Cerebellar cortex (tissue), 1 donor: ENCODE measurements at regions not wholly inside any gene's neighbourhood (a gene's known extent, or its start where the extent isn't known, plus 50 kb on each side); places are given as distances from the start of the nearest gene placed in this dataset.
"Not testable (repeated sequence)": the region's sequence is repeated elsewhere in the genome, so short reads cannot be mapped to it uniquely, and the experiment has no call there.

Experiments
- DNase-seq: peaks from one replicate; pipeline ENCODE4 v3.0.0-alpha.2; 2015; ENCODE audit warnings: low spot score

- peak; percentile 42 for DNase-seq
Measured at GRCh38 chr4:147160908-147161513, 215.3 kb upstream of the TTC29 start.

GRCh38 chr4:147163311-147163710 lies 217.6 kb upstream of the TTC29 start:
- DNase-seq: no peak

- not testable (repeated sequence) for DNase-seq
Measured at GRCh38 chr4:147168200-147168599, 222.5 kb upstream of the TTC29 start.

GRCh38 chr4:147173322-147173721 lies 227.7 kb upstream of the TTC29 start:
- DNase-seq: no peak

GRCh38 chr4:147173797-147174432 lies 228.3 kb upstream of the TTC29 start:
- no peak for DNase-seq

DNA sequence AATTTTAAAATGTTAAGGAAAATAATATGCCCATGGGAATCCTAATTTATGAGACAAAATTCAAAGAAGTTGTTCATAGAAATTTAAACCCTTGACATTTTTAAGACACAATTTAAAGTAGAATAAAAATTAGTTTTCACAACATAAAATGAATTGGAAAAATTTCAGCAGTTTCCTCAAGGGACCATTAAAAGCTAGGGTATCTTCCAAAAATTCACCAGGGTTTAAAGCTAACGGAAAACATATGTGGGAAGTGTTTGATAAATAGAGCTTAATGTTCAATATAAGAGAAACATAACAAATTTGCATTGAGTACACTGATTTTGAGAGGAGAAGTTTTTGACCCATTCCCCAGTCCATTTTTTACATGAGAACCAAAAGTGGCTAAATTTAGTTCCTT lies 228.9 kb upstream of the TTC29 start:
- no peak for DNase-seq

DNA sequence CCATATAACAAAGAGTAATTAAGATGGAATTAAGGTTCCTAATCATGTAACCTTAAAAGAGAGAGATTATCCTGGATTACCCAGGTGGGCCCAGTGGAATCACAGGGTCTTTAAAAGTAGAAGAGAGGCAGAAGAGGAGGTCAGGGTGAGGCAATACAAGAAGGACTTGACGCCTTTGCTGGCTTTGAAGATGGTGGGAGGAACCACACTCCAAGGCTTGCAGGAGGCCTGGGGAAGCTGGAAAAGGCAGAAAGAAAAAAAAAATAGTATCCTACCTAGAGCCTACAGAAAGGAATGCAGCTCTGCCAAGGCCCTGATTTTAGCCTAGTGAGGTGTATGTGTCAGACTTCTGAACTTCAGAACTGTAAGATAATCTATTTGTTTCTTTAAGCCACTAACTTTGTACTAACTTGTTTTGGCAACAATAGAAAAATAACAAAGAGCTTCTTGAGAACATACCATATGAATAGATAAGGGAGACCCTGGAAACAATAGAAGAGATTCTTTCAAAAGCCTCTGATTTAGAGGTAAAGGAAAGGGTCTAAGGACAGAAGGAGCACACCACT lies 229.9 kb upstream of the TTC29 start:
- no peak for DNase-seq

DNA sequence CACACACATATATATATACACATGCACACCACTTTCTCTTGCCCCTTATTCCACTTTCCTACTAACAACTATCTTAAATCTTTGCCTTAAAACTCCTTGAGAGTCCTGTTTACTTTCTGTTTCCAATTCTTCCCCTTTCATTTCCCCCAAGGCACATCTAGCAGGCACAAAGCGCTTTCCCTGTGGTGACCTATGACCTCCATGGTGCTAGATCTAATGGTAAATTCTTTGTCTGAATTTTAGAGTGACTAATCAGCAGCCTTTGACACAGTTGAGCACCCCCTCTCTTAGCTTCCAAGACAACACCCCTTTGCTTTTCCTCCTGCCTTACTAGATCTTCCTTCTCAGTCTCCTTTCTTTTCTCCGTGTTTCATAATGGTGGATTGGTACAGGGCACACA lies 236.4 kb upstream of the TTC29 start:
- DNase-seq: no peak

DNA sequence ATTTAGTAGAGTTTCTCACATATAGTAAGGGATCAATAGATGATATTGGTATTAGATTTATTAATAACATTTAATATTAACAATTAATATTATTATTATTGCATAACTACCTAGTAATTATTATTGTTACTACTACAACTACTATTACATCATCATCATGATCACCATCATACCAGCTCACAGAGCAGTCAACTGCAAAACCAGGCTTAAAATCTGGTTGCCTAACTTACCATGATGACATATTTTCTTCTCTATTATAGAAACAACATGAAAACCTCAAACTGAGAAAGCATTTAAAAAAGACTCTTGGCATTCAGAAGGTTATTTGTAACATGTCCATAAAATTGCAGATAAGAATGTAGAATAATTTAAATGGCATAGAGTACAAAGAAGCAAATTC lies 247.0 kb upstream of the TTC29 start:
- DNase-seq: no peak

GRCh38 chr4:147194114-147194513 lies 248.4 kb upstream of the TTC29 start:
- DNase-seq: no peak

- DNase-seq: no peak
Measured at GRCh38 chr4:147194604-147195003, 248.9 kb upstream of the TTC29 start.

DNA sequence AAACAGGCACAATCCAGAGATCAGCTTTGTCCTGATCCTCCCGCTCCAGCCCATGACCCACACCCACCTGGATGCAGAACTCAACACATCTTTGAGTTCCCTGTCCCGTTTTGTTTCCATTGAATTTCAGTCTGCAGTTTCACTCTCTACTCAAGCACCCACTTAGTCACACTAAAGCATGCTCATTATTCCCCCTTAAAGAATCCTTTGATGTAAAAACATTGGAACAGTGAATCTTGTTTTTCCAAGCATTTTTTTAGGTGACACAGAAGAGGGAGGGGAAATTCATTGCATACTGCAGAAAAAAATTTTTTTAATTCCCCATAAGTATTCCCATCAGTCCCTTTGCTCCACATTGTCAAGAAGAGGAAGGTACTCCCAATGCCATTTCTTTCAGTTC lies 249.7 kb upstream of the TTC29 start:
- no peak for DNase-seq

DNA sequence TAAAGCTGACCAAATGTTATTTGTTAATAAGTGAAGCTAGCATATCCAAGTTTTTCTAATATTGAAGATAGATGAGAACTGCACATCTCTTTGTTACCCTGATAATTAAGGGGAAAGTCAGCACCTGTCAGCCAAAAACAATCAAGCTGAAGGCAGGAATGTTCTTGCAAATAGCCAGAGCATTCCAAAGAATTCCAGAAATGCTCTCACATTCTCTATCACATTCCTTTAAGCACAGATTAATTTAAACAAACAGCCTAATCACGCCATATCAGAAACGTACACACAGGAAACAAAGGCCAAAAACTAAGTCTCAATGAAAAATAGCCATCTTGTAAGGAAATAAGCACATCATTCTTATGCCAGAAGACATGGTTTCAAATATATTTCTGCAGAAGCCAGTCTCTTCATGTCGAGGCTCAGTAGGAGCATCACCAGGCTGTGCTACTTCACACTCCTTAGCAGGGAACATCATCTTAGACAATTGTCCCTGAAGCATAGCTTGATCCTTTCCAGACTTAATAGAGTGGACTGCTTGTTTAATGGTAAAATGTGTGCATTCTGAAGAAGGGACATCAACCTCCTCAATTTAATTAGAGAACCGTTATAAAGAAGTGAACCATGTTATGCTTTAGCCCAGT lies 252.9 kb upstream of the TTC29 start:
- DNase-seq: no peak

DNA sequence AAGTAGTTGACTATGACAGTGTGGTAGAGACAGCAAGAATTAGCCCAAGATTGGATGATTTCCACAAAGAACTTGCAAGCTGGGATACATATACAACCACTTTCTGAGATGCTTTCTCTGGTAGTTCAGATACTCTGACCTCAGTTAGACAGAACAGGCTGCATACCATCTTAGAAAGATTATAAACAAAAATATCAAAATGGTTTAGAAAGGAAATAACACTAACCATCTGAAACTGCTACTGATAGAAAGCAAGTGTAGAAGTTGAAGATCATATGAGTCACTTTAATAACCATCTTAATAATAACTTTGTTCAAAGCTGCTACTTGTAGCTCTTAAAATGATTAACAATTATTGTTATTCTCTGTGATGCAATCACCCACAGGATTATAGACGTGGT lies 255.4 kb upstream of the TTC29 start:
- DNase-seq: no peak

DNA sequence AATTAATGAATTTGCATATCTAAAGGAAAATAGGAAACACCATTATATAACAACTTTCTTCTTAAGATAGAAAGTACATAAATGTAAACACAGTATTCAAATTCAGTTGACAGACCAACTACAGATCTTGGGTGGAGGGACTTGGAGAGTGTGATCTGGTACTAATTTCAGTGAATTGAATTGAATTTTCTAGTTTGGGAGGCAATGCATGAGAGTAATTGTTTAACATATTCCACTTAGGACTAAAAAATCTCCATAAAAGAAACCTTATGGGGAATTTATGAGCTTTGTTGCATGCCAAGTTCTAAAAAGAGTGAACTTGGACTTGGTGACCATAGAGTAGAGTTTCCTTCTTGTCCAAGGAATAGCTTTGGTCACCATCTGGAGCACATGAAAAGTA lies 261.1 kb upstream of the TTC29 start:
- DNase-seq: no peak

- DNase-seq: no peak
Measured at GRCh38 chr4:147207911-147208310, 262.2 kb upstream of the TTC29 start.

- DNase-seq: no peak
Measured at GRCh38 chr4:147217655-147218054, 263.2 kb upstream of the EDNRA start.

GRCh38 chr4:147219145-147219544 lies 261.8 kb upstream of the EDNRA start:
- no peak for DNase-seq

DNA sequence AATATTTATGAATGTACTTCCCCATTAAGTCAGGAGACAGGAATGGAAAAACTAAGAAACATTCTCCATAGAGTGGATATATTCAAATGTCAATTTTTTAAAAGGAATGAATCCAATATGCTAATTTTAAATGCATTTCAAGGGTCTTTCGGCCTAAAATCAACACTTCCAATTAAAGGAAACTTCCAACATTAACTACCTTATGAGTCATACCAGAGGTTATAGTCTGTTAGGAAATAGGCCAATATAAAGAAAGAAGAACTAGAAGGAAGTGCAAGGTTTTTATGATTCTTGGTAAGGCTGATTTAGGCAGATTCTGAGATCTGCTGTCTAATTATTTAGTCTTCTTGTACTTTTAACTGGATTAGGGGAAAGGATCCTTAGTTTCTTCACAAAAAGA lies 260.1 kb upstream of the EDNRA start:
- no peak for DNase-seq

- DNase-seq: no peak
Measured at GRCh38 chr4:147222906-147223305, 258.0 kb upstream of the EDNRA start.

GRCh38 chr4:147223576-147223975 lies 257.3 kb upstream of the EDNRA start:
- no peak for DNase-seq

DNA sequence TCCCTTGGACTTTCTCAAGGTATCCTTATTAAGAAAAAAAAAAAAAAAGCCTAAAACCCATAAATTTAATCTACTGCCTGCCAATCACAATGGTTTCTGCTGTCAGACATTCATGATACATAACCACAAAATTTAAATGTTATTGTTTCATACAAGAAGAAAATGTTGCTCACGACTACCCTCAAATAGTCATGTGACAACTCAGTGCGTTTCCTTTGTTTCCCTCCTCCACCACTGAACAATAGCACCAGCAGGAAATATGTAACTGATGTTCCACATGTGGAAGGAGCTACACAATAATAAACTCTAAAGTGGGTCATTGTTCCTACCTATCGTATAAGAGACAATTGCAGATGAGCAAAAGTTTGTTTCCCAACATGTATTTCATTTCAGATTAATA lies 244.1 kb upstream of the EDNRA start:
- no peak for DNase-seq

DNA sequence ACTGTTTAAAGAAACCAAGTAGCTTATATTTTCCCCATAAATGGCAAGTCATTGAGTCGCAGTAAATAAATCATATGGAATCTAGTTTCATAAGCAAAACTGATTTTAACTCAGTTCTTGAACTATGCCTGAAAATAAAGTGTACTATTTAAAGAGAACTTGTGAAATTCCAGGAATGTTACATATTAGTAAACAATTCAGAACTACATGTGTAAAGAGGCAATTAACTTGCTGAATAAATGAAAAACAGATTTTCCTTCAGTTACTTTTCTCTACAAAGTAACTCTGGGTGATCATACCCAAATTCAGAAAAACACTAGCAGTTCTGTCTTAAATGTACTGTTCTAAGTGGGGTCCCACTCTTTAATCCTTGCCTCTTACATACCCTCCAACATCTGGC lies 236.1 kb upstream of the EDNRA start:
- DNase-seq: no peak
